Kidney (tissue), 13 donors: ENCODE measurements at regions not wholly inside any gene's neighbourhood (a gene's known extent, or its start where the extent isn't known, plus 50 kb on each side); places are given as distances from the start of the nearest gene placed in this dataset.

Source experiments
- DNase-seq, 5 donors: peaks; one replicate each; pipeline ENCODE4 v3.0.0-alpha.2; 2013 to 2020
- FAIRE-seq: peaks from 2 replicates; lab custom pipeline; 2012; peaks lifted over from hg19 to GRCh38; lab: Jason Lieb, UNC
- H3K27ac ChIP-seq, 2 donors: one replicate each; pipeline ENCODE4 v1.7.0; 2013; ENCODE audit warnings: low read depth in 2 of 2, low read length in 2 of 2, inconsistent platforms in 1 of 2
- H3K27me3 ChIP-seq: one replicate; pipeline ENCODE4 v1.7.1; 2013; ENCODE audit warnings: low read length, inconsistent platforms; ENCODE audit not compliant: control insufficient read depth, insufficient read depth
- H3K36me3 ChIP-seq, 3 donors: one replicate each; pipeline versions ENCODE4 v1.7.0 to v1.7.1; 2013; ENCODE audit warnings: low read length in 3 of 3, control low read depth in 1 of 3, inconsistent platforms in 1 of 3; ENCODE audit not compliant: insufficient read depth in 3 of 3, control insufficient read depth in 2 of 3
- H3K4me1 ChIP-seq, 3 donors: one replicate each; pipeline versions ENCODE4 v1.7.0 to v1.7.1; 2013; ENCODE audit warnings: low read length in 3 of 3, inconsistent platforms in 1 of 3, low read depth in 1 of 3; ENCODE audit not compliant: control insufficient read depth in 2 of 3, insufficient read depth in 2 of 3
- H3K4me3 ChIP-seq, 3 donors: one replicate each; pipeline versions ENCODE4 v1.7.0 to v1.8.1; 2013; ENCODE audit warnings: low read length in 3 of 3, control low read depth in 1 of 3, inconsistent platforms in 1 of 3
- H3K9ac ChIP-seq, 3 donors: one replicate each; pipeline versions ENCODE4 v1.7.0 to v1.7.1; 2013; ENCODE audit warnings: low read length in 3 of 3, control low read depth in 1 of 3, inconsistent platforms in 1 of 3
- H3K9me3 ChIP-seq, 3 donors: one replicate each; pipeline versions ENCODE4 v1.7.0 to v1.7.1; 2013; ENCODE audit warnings: low read length in 3 of 3, control low read depth in 1 of 3, inconsistent platforms in 1 of 3; ENCODE audit not compliant: control insufficient read depth in 2 of 3, insufficient read depth in 1 of 3
- CTCF ChIP-seq: IDR thresholded peaks from 3 replicates; pipeline ENCODE4 v1.5.1; 2012; ENCODE audit warnings: mild to moderate bottlenecking, moderate library complexity, borderline replicate concordance; ENCODE audit not compliant: insufficient read depth; ENCODE audit errors: extremely low read depth
- intact Hi-C: fragments of 100-400 bp; cut with DNase I; formaldehyde crosslinking; loops from one replicate; pipeline ENCODE4 v1.11.1; 2022
- donor health status: control.
- donor health status: control.
- donor health status: control.
- donor health status: control.
- donor health status: control.
- donor health status: DM: yes; HTN: yes; CAD: no.
- donor health status: Normal renal cell carcinoma (clear cell type).

GRCh38 chr2:128777196-128778035 is 458.7 kb upstream of the HS6ST1 start:
- DNase-seq (peak in 1 of 5 donors; percentile 20), FAIRE-seq (no peak)
- H3K9ac ChIP-seq, result no peak overlapping the region
- intact Hi-C loops, result no loop called here
- no peak overlapping the region for H3K4me3 ChIP-seq
- H3K27me3 ChIP-seq, result no peaks in the 10 kb centered on the region
- no peak for TF ChIP-seq CTCF
- no peaks in the 10 kb centered on the region for H3K36me3 ChIP-seq
- no peaks in the 10 kb centered on the region for H3K4me1 ChIP-seq
- no peak overlapping the region for H3K27ac ChIP-seq
- no peaks in the 10 kb centered on the region for H3K9me3 ChIP-seq

DNA sequence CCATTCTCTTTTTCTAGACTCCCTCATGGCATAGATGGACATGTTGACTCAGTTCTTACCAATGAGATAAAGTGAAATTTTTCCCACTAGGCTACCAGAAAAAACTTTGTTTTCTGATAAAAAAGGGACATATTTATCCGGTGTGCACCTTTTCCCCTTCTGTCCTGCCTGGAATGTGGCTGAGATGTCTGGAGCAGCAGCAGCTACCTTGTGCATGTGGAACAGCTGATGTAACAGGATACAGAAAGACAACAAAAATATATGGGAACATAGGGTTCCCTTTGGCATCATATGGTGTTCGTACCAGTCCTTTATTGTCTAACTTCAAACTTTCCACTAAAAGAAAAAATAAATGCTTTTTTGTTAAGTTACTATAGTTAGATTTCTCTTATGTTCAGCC is 460.2 kb upstream of the HS6ST1 start:
- intact Hi-C loops, result no loop called here
- H3K4me1 ChIP-seq, result no peaks in the 10 kb centered on the region
- no peak for TF ChIP-seq CTCF
- no peaks in the 10 kb centered on the region for H3K36me3 ChIP-seq
- H3K4me3 ChIP-seq, result no peak overlapping the region
- no peak overlapping the region for H3K9ac ChIP-seq
- no peak for FAIRE-seq
- DNase-seq, result no peak
- H3K27ac ChIP-seq, result no peak overlapping the region
- H3K9me3 ChIP-seq, result no peaks in the 10 kb centered on the region
- H3K27me3 ChIP-seq, result no peaks in the 10 kb centered on the region

- Histone ChIP-seq H3K4me1 (no peaks in the 10 kb centered on the region), H3K27ac (no peak overlapping the region), H3K4me3 (no peak overlapping the region), H3K9ac (no peak overlapping the region), H3K9me3 (no peaks in the 10 kb centered on the region), H3K27me3 (no peaks in the 10 kb centered on the region), H3K36me3 (no peaks in the 10 kb centered on the region)
- FAIRE-seq (no peak), DNase-seq (peak in 1 of 5 donors; percentile 15)
- TF ChIP-seq CTCF, result no peak
- intact Hi-C loops, result no loop called here
Observed at GRCh38 chr2:128779301-128780095, 460.8 kb upstream of the HS6ST1 start.
